ENCODE measurements at regions not wholly inside any gene's neighbourhood (a gene's known extent, or its start where the extent isn't known, plus 50 kb on each side); places are given as distances from the start of the nearest gene placed in this dataset.
"Not testable (repeated sequence)": the region's sequence is repeated elsewhere in the genome, so short reads cannot be mapped to it uniquely, and the experiment has no call there.

GRCh38 chr2:64276417-64277095, 132.3 kb upstream of the PELI1 start:
- TF ChIP-seq POLR2A (IDR thresholded peaks at IDR 0.05) (no peak), CTCF (IDR thresholded peaks at IDR 0.05) (no peak)
- intact Hi-C loops (cut with DNase I): no loop called here
- Histone ChIP-seq H3K9me3 (no peaks in the 10 kb centered on the region), H3K4me3 (no peak overlapping the region), H3K27ac (peak overlapping the region in 3 of 4 donors; percentile 57 to 78 (median 63)), H3K27me3 (no peaks in the 10 kb centered on the region), H3K4me1 (peaks cover 35% of the 10 kb centered on the region), H3K36me3 (replicated peaks in 1 of 2; ENCODE audit: insufficient read depth in 1 of 2, low read depth in 2 of 2) (no peaks in the 10 kb centered on the region)
- DNase-seq: no peak
- peak; percentile 17 for ATAC-seq
- 82 to 84% methylated on average over 3 of the region's 3 CpGs for WGBS, 2 donors

GRCh38 chr2:64277101-64277849, 133.1 kb upstream of the PELI1 start:
- TF ChIP-seq POLR2A (IDR thresholded peaks at IDR 0.05) (no peak), CTCF (IDR thresholded peaks at IDR 0.05) (no peak)
- peak overlapping the region in 3 of 4 donors; percentile 57 to 78 (median 63) for H3K27ac ChIP-seq
- H3K36me3 ChIP-seq (replicated peaks in 1 of 2; ENCODE audit: insufficient read depth in 1 of 2, low read depth in 2 of 2): no peaks in the 10 kb centered on the region
- intact Hi-C loops (cut with DNase I): no loop called here
- no peak overlapping the region for H3K4me3 ChIP-seq
- 62 to 63% methylated on average over 9 of the region's 9 CpGs for WGBS, 2 donors
- H3K27me3 ChIP-seq: no peaks in the 10 kb centered on the region
- no peaks in the 10 kb centered on the region for H3K9me3 ChIP-seq
- ATAC-seq (peak; percentile 65), DNase-seq (peak in 2 of 4 donors; percentile 19 to 58)
- H3K4me1 ChIP-seq: peaks cover 33% of the 10 kb centered on the region

GRCh38 chr2:64280812-64281211, 136.6 kb upstream of the PELI1 start:
- DNase-seq; H3K27ac ChIP-seq; H3K9me3 ChIP-seq; intact Hi-C loops (cut with DNase I); ATAC-seq; H3K4me3 ChIP-seq; H3K36me3 ChIP-seq (replicated peaks in 1 of 2; ENCODE audit: insufficient read depth in 1 of 2, low read depth in 2 of 2); H3K27me3 ChIP-seq: not testable (repeated sequence)
- H3K4me1 ChIP-seq: peaks cover 12% of the 10 kb centered on the region
- WGBS, 2 donors: 76 to 88% methylated on average over 2 of the region's 2 CpGs

GRCh38 chr2:64283006-64283570, 138.9 kb upstream of the PELI1 start:
- Histone ChIP-seq H3K36me3 (replicated peaks in 1 of 2; ENCODE audit: insufficient read depth in 1 of 2, low read depth in 2 of 2) (no peaks in the 10 kb centered on the region), H3K9me3 (no peaks in the 10 kb centered on the region), H3K27me3 (no peaks in the 10 kb centered on the region), H3K27ac (no peak overlapping the region), H3K4me1 (no peaks in the 10 kb centered on the region), H3K4me3 (no peak overlapping the region)
- intact Hi-C loops (cut with DNase I): no loop called here
- no peak for TF ChIP-seq POLR2A (IDR thresholded peaks at IDR 0.05)
- no peak for TF ChIP-seq CTCF (IDR thresholded peaks at IDR 0.05)
- DNase-seq (no peak), ATAC-seq (peak; percentile 24)
- WGBS, 2 donors: 93 to 94% methylated on average over 5 of the region's 5 CpGs

GRCh38 chr2:64283641-64284361, 139.6 kb upstream of the PELI1 start:
- TF ChIP-seq POLR2A (IDR thresholded peaks at IDR 0.05) (no peak), CTCF (IDR thresholded peaks at IDR 0.05) (no peak)
- Histone ChIP-seq H3K4me3 (no peak overlapping the region), H3K4me1 (no peaks in the 10 kb centered on the region), H3K9me3 (no peaks in the 10 kb centered on the region), H3K36me3 (replicated peaks in 1 of 2; ENCODE audit: insufficient read depth in 1 of 2, low read depth in 2 of 2) (no peaks in the 10 kb centered on the region), H3K27ac (no peak overlapping the region), H3K27me3 (no peaks in the 10 kb centered on the region)
- WGBS, 2 donors: 71 to 72% methylated on average over 15 of the region's 15 CpGs
- intact Hi-C loops (cut with DNase I): no loop called here
- ATAC-seq: peak; percentile 12
- DNase-seq: no peak
